IMR-90 (cell line): ENCODE measurements at regions not wholly inside any gene's neighbourhood (a gene's known extent, or its start where the extent isn't known, plus 50 kb on each side); places are given as distances from the start of the nearest gene placed in this dataset.

Source experiments
- ATAC-seq: fragments of 200-7000 bp; cut with Tn5 transposase; 2 replicates; pipeline ENCODE4 v1.9.1; 2020; ENCODE audit warnings: low read depth, mild to moderate bottlenecking, moderate library complexity
- BruUV-seq: library from RNA; stranded (reverse); fragments of 400-500 nt; replicated peaks from 2 replicates; lab custom pipeline; 2021; lab: Mats Ljungman, UMichigan
- CTCF ChIA-PET: fragments of 300-600 bp; formaldehyde crosslinking; extraction: SDS; loops from one replicate; lab custom pipeline; 2021; ENCODE audit warnings: antibody characterized with exemption; lab: Yijun Ruan, JAX
- POLR2A ChIA-PET: fragments of 300-600 bp; sonication (Branson Sonifier 250); formaldehyde crosslinking; loops from one replicate; lab custom pipeline; 2022; ENCODE audit warnings: antibody characterized with exemption; ENCODE audit not compliant: unreplicated experiment; lab: Charles Lee
- DNase-seq: peaks from one replicate; pipeline ENCODE4 v3.0.0; 2013
- H2AFZ ChIP-seq: replicated peaks from 2 replicates; pipeline ENCODE3; 2013; ENCODE audit warnings: low read length, mild to moderate bottlenecking; ENCODE audit not compliant: poor library complexity
- H2AK5ac ChIP-seq: 2 replicates; pipeline ENCODE4 v1.6.1; 2013; ENCODE audit warnings: low read depth, low read length, inconsistent platforms
- H2AK9ac ChIP-seq: replicated peaks from 2 replicates; pipeline ENCODE3; 2013; ENCODE audit warnings: mild to moderate bottlenecking, low read depth, low read length, moderate library complexity; ENCODE audit not compliant: poor library complexity
- H2BK120ac ChIP-seq: 2 replicates; pipeline ENCODE4 v1.6.1; 2013; ENCODE audit warnings: low read depth, low read length, inconsistent platforms
- H2BK15ac ChIP-seq: 3 replicates; pipeline ENCODE4 v1.6.1; 2013; ENCODE audit warnings: low read depth, low read length, inconsistent platforms
- H2BK20ac ChIP-seq: 2 replicates; pipeline ENCODE4 v1.6.1; 2013; ENCODE audit warnings: low read depth, mild to moderate bottlenecking, inconsistent platforms, low read length, moderate library complexity
- H2BK5ac ChIP-seq: 2 replicates; pipeline ENCODE4 v1.6.1; 2013; ENCODE audit warnings: mild to moderate bottlenecking, low read depth, low read length, inconsistent platforms; ENCODE audit not compliant: poor library complexity, severe bottlenecking
- H3K14ac ChIP-seq: replicated peaks from 2 replicates; pipeline ENCODE4 v1.6.1; 2013; ENCODE audit warnings: low read depth, low read length, inconsistent platforms
- H3K18ac ChIP-seq: 2 replicates; pipeline ENCODE4 v1.6.1; 2013; ENCODE audit warnings: low read depth, low read length, control low read depth
- H3K23ac ChIP-seq: 2 replicates; pipeline ENCODE4 v1.6.1; 2013; ENCODE audit warnings: low read depth, low read length, inconsistent platforms
- H3K27ac ChIP-seq: 2 replicates; pipeline ENCODE4 v1.5.1; 2013; ENCODE audit warnings: mild to moderate bottlenecking, control low read depth, low read length; ENCODE audit not compliant: insufficient read depth
- H3K27me3 ChIP-seq: 2 replicates; pipeline ENCODE4 v1.6.1; 2013; ENCODE audit warnings: low read length; ENCODE audit not compliant: control insufficient read depth, insufficient read depth
- H3K36me3 ChIP-seq: 2 replicates; pipeline ENCODE4 v1.6.1; 2013; ENCODE audit warnings: low read length, mixed read lengths; ENCODE audit not compliant: control insufficient read depth, insufficient read depth
- H3K4ac ChIP-seq: 2 replicates; pipeline ENCODE4 v1.6.1; 2013; ENCODE audit warnings: low read depth, low read length, inconsistent platforms
- H3K4me1 ChIP-seq: 2 replicates; pipeline ENCODE4 v1.6.1; 2013; ENCODE audit warnings: low read length, mixed read lengths; ENCODE audit not compliant: control insufficient read depth, insufficient read depth
- H3K4me2 ChIP-seq: 2 replicates; pipeline ENCODE4 v1.6.1; 2013; ENCODE audit warnings: low read depth, mild to moderate bottlenecking, control low read depth, low read length, moderate library complexity
- H3K4me3 ChIP-seq: 2 replicates; pipeline ENCODE4 v1.5.1; 2013; ENCODE audit warnings: low read depth, mild to moderate bottlenecking, control low read depth, low read length, moderate library complexity; ENCODE audit not compliant: insufficient read depth
- H3K56ac ChIP-seq: 2 replicates; pipeline ENCODE4 v1.6.1; 2013; ENCODE audit warnings: low read length, inconsistent platforms; ENCODE audit not compliant: insufficient read depth; ENCODE audit errors: extremely low read depth
- H3K79me1 ChIP-seq, 2 experiments: 2 replicates each; pipeline ENCODE4 v1.6.1; 2013; ENCODE audit warnings: low read length in 2 of 2, inconsistent platforms in 1 of 2, low read depth in 1 of 2
- H3K9ac ChIP-seq: 2 replicates; pipeline ENCODE4 v1.6.1; 2013; ENCODE audit warnings: low read depth, low read length, control low read depth
- H3K9me1 ChIP-seq: 2 replicates; pipeline ENCODE4 v1.6.1; 2013; ENCODE audit warnings: low read length, inconsistent platforms; ENCODE audit not compliant: insufficient read depth
- H3K9me3 ChIP-seq: 2 replicates; pipeline ENCODE4 v1.6.1; 2013; ENCODE audit warnings: low read length; ENCODE audit not compliant: control insufficient read depth, insufficient read depth
- H4K20me1 ChIP-seq: 2 replicates; pipeline ENCODE4 v1.6.1; 2013; ENCODE audit warnings: low read length, inconsistent platforms; ENCODE audit not compliant: insufficient read depth
- H4K5ac ChIP-seq: 2 replicates; pipeline ENCODE4 v1.6.1; 2013; ENCODE audit warnings: mild to moderate bottlenecking, low read depth, low read length, control low read depth
- H4K8ac ChIP-seq, 2 experiments: 2 replicates each; pipeline ENCODE4 v1.6.1; 2013; ENCODE audit warnings: low read depth in 2 of 2, low read length in 2 of 2, control low read depth in 1 of 2, inconsistent platforms in 1 of 2
- H4K91ac ChIP-seq: 2 replicates; pipeline ENCODE4 v1.6.1; 2013; ENCODE audit warnings: low read depth, low read length, inconsistent platforms; ENCODE audit not compliant: insufficient read depth
- BHLHE40 ChIP-seq: fragments of 150-350 bp; IDR thresholded peaks from 2 replicates; pipeline ENCODE4 v1.6.1; 2016; ENCODE audit warnings: mild to moderate bottlenecking, low read depth, low read length
- CEBPB ChIP-seq: IDR thresholded peaks from 2 replicates; pipeline ENCODE4 v1.6.1; 2012; ENCODE audit warnings: low read depth, low read length, improper control_type of control experiment
- CHD1 ChIP-seq: IDR thresholded peaks from 2 replicates; pipeline ENCODE4 v1.6.1; 2012; ENCODE audit warnings: low read depth, low read length, improper control_type of control experiment
- FOS ChIP-seq: fragments of 150-350 bp; IDR thresholded peaks from 2 replicates; pipeline ENCODE4 v1.6.1; 2016; ENCODE audit warnings: low read depth, low read length
- MAFK ChIP-seq: IDR thresholded peaks from 2 replicates; pipeline ENCODE4 v1.6.1; 2012; ENCODE audit warnings: low read depth, low read length, improper control_type of control experiment
- MAZ ChIP-seq: IDR thresholded peaks from 2 replicates; pipeline ENCODE4 v1.6.1; 2012; ENCODE audit warnings: low read depth, mild to moderate bottlenecking, low read length, improper control_type of control experiment, moderate library complexity, borderline replicate concordance
- MXI1 ChIP-seq: IDR thresholded peaks from 2 replicates; pipeline ENCODE4 v1.6.1; 2012; ENCODE audit warnings: low read depth, mild to moderate bottlenecking, low read length, moderate library complexity, borderline replicate concordance
- NFE2L2 ChIP-seq: fragments of 150-350 bp; IDR thresholded peaks from 2 replicates; pipeline ENCODE4 v1.6.1; 2016; ENCODE audit warnings: low read depth, mild to moderate bottlenecking, low read length
- POLR2A ChIP-seq: IDR thresholded peaks from 2 replicates; pipeline ENCODE4 v1.6.1; 2012; ENCODE audit warnings: mild to moderate bottlenecking, low read depth, low read length
- RAD21 ChIP-seq: IDR thresholded peaks from 2 replicates; pipeline ENCODE4 v1.6.1; 2012; ENCODE audit warnings: low read length, improper control_type of control experiment
- RCOR1 ChIP-seq: IDR thresholded peaks from 2 replicates; pipeline ENCODE4 v1.6.1; 2012; ENCODE audit warnings: mild to moderate bottlenecking, low read length, improper control_type of control experiment; ENCODE audit not compliant: insufficient replicate concordance
- RFX5 ChIP-seq: IDR thresholded peaks from 2 replicates; pipeline ENCODE4 v1.8.0; 2012; ENCODE audit warnings: low read depth, mild to moderate bottlenecking, low read length, moderate library complexity
- SMC3 ChIP-seq: fragments of 150-350 bp; IDR thresholded peaks from 2 replicates; pipeline ENCODE4 v1.6.1; 2016; ENCODE audit warnings: low read depth, mild to moderate bottlenecking, antibody characterized with exemption, low read length, moderate library complexity
- WGBS, 2 experiments: methylation state at CpG; one replicate each; pipeline versions ENCODE4 v1.1.5 to v1.1.7; 2013; ENCODE audit warnings: missing lambda C conversion rate in 2 of 2; ENCODE audit not compliant: insufficient read length in 1 of 2; ENCODE audit errors: extremely low coverage in 2 of 2; 5-methylcytosine and 5-hydroxymethylcytosine counted together
- dilution Hi-C: fragments of 300-500 bp; cut with HindIII; formaldehyde crosslinking; loops from one replicate; pipeline ENCODE4 v1.14.3; 2018; ENCODE audit warnings: low sequenced_read_pairs; ENCODE audit not compliant: unreplicated experiment
- in situ Hi-C: fragments of 300-500 bp; cut with MboI; formaldehyde crosslinking; loops from 3 replicates; pipeline ENCODE4 v1.14.3; 2019; ENCODE audit warnings: low sequenced_read_pairs, inconsistent platforms, mixed read lengths
- intact Hi-C: fragments of 100-400 bp; cut with micrococcal nuclease; formaldehyde crosslinking; loops from 2 replicates; pipeline ENCODE4 v1.10.0; 2022
- TF ChIP-seq, protein P1 (sequence below): fragments of 150-350 bp; IDR thresholded peaks from 2 replicates; pipeline ENCODE4 v1.6.1; 2017; ENCODE audit warnings: mild to moderate bottlenecking, antibody characterized with exemption, low read length, low read depth
- TF ChIP-seq, protein P2 (sequence below): conservative IDR thresholded peaks from 2 replicates; pipeline ENCODE4 v1.5.1; 2012; ENCODE audit warnings: mild to moderate bottlenecking, low read depth, low read length, improper control_type of control experiment
- TF ChIP-seq, protein P3 (sequence below): fragments of 150-350 bp; IDR thresholded peaks from 2 replicates; pipeline ENCODE4 v1.6.1; 2016; ENCODE audit warnings: low read depth, mild to moderate bottlenecking, low read length, moderate library complexity, borderline replicate concordance

DNA sequence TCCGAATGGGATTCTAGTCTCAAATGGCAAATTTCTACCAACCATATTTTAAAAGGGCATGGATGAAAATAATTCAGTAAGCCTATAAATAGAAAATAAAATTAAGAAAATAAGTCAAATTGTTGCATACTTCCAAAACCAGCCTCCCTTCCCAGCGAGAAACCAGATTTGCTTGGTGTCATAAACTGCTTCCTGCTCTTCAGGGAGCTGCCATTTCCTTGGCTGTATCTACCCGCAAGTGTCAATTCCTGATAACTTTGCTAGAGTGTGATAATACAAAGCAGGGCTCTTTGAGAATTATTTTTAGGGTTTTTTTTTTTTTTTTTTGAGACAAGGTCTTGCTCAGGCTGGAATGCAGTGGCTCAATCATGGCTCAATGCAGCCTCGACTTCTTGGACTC lies 62.3 kb downstream of the S1PR1 start:
- dilution Hi-C loops (no loop called here), in situ Hi-C loops (no loop called here), intact Hi-C loops (no loop called here)
- no peaks in the 10 kb centered on the region for H3K79me1 ChIP-seq
- no peak for TF ChIP-seq FOS
- TF ChIP-seq MAFK, result no peak
- TF ChIP-seq, protein P1, sequence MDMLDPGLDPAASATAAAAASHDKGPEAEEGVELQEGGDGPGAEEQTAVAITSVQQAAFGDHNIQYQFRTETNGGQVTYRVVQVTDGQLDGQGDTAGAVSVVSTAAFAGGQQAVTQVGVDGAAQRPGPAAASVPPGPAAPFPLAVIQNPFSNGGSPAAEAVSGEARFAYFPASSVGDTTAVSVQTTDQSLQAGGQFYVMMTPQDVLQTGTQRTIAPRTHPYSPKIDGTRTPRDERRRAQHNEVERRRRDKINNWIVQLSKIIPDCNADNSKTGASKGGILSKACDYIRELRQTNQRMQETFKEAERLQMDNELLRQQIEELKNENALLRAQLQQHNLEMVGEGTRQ, result no peak
- TF ChIP-seq MAZ, result no peak
- TF ChIP-seq RCOR1, result no peak
- TF ChIP-seq RFX5, result no peak
- no peak for TF ChIP-seq SMC3
- no peak for TF ChIP-seq POLR2A
- TF ChIP-seq MXI1, result no peak
- TF ChIP-seq NFE2L2, result no peak
- TF ChIP-seq, protein P2, sequence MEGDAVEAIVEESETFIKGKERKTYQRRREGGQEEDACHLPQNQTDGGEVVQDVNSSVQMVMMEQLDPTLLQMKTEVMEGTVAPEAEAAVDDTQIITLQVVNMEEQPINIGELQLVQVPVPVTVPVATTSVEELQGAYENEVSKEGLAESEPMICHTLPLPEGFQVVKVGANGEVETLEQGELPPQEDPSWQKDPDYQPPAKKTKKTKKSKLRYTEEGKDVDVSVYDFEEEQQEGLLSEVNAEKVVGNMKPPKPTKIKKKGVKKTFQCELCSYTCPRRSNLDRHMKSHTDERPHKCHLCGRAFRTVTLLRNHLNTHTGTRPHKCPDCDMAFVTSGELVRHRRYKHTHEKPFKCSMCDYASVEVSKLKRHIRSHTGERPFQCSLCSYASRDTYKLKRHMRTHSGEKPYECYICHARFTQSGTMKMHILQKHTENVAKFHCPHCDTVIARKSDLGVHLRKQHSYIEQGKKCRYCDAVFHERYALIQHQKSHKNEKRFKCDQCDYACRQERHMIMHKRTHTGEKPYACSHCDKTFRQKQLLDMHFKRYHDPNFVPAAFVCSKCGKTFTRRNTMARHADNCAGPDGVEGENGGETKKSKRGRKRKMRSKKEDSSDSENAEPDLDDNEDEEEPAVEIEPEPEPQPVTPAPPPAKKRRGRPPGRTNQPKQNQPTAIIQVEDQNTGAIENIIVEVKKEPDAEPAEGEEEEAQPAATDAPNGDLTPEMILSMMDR, result no peak
- TF ChIP-seq BHLHE40, result no peak
- no peak for TF ChIP-seq CEBPB
- no peak for TF ChIP-seq RAD21
- TF ChIP-seq, protein P3, sequence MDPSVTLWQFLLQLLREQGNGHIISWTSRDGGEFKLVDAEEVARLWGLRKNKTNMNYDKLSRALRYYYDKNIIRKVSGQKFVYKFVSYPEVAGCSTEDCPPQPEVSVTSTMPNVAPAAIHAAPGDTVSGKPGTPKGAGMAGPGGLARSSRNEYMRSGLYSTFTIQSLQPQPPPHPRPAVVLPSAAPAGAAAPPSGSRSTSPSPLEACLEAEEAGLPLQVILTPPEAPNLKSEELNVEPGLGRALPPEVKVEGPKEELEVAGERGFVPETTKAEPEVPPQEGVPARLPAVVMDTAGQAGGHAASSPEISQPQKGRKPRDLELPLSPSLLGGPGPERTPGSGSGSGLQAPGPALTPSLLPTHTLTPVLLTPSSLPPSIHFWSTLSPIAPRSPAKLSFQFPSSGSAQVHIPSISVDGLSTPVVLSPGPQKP, result no peak
- no peak for TF ChIP-seq CHD1
- H4K20me1 ChIP-seq, result no peaks in the 10 kb centered on the region
- no peak overlapping the region for H2AK5ac ChIP-seq
- ATAC-seq (no peak), DNase-seq (no peak)
- H2BK120ac ChIP-seq, result no peak overlapping the region
- H3K4ac ChIP-seq, result no peak overlapping the region
- ChIA-PET CTCF (no interaction called here), POLR2A (no interaction called here)
- no TSS peak for BruUV-seq
- H3K14ac ChIP-seq, result no peak overlapping the region
- no peak overlapping the region for H3K9ac ChIP-seq
- no peak overlapping the region for H2BK20ac ChIP-seq
- H3K56ac ChIP-seq, result no peak overlapping the region
- no peak overlapping the region for H3K27ac ChIP-seq
- no peak overlapping the region for H3K4me3 ChIP-seq
- H3K9me3 ChIP-seq, result no peaks in the 10 kb centered on the region
- no peak overlapping the region for H4K8ac ChIP-seq
- no peaks in the 10 kb centered on the region for H3K9me1 ChIP-seq
- WGBS, 2 experiments, result no CpG with 5 or more reads among the region's 4 CpGs
- H3K4me1 ChIP-seq, result no peaks in the 10 kb centered on the region; the same call in none of the 2 replicates
- no peak overlapping the region for H3K4me2 ChIP-seq
- no peak overlapping the region for H4K5ac ChIP-seq
- H2BK15ac ChIP-seq, result no peak overlapping the region
- no peaks in the 10 kb centered on the region for H3K36me3 ChIP-seq
- no peak overlapping the region for H2AK9ac ChIP-seq
- no peak overlapping the region for H2BK5ac ChIP-seq
- no peak overlapping the region for H3K23ac ChIP-seq
- H2AFZ ChIP-seq, result no peak overlapping the region
- no peak overlapping the region for H4K91ac ChIP-seq
- peaks cover 2% of the 10 kb centered on the region; the same call in 1 of the 2 replicates for H3K27me3 ChIP-seq
- H3K18ac ChIP-seq, result no peak overlapping the region
